ENCODE measurements at regions not wholly inside any gene's neighbourhood (a gene's known extent, or its start where the extent isn't known, plus 50 kb on each side); places are given as distances from the start of the nearest gene placed in this dataset.

GRCh38 chr15:72856549-72857040, 73.0 kb upstream of the ADPGK start:
- Histone ChIP-seq H3K4me3 (ENCODE audit: low read depth in 1 of 2, low read length in 2 of 2) (no peak overlapping the region), H4K20me1 (ENCODE audit: insufficient read depth, low read length) (no peaks in the 10 kb centered on the region), H3K36me3 (ENCODE audit: insufficient read depth, low read length) (no peaks in the 10 kb centered on the region), H3K4me2 (ENCODE audit: insufficient read depth, low read length) (no peak overlapping the region), H3K9me3 (ENCODE audit: insufficient read depth, low read length, severe bottlenecking) (no peaks in the 10 kb centered on the region), H3K9ac (ENCODE audit: low read depth, low read length) (no peak overlapping the region), H3K27ac (ENCODE audit: low read length) (no peak overlapping the region), H3K79me2 (ENCODE audit: insufficient read depth, low read length) (no peaks in the 10 kb centered on the region), H2AFZ (ENCODE audit: low read depth, low read length) (no peak overlapping the region), H3K4me1 (ENCODE audit: insufficient read depth, low read length) (no peaks in the 10 kb centered on the region), H3K27me3 (ENCODE audit: insufficient read depth, low read length, poor library complexity) (no peaks in the 10 kb centered on the region)
- TF ChIP-seq CTCF (IDR thresholded peaks at IDR 0.05; ENCODE audit: borderline replicate concordance, extremely low read depth, low read length, poor library complexity, severe bottlenecking) = no peak
- DNase-seq = no peak
- ATAC-seq (ENCODE audit: insufficient read depth, low read depth) = no peak

GRCh38 chr15:72855791-72856190, 72.2 kb upstream of the ADPGK start:
- no peak for DNase-seq
- H3K4me3 ChIP-seq (ENCODE audit: low read depth in 1 of 2, low read length in 2 of 2) = no peak overlapping the region
- H3K4me1 ChIP-seq (ENCODE audit: insufficient read depth, low read length) = no peaks in the 10 kb centered on the region
- no peaks in the 10 kb centered on the region for H3K27me3 ChIP-seq (ENCODE audit: insufficient read depth, low read length, poor library complexity)
- H3K79me2 ChIP-seq (ENCODE audit: insufficient read depth, low read length) = no peaks in the 10 kb centered on the region
- no peak overlapping the region for H3K27ac ChIP-seq (ENCODE audit: low read length)
- no peaks in the 10 kb centered on the region for H3K36me3 ChIP-seq (ENCODE audit: insufficient read depth, low read length)
- no peak for ATAC-seq (ENCODE audit: insufficient read depth, low read depth)
- H4K20me1 ChIP-seq (ENCODE audit: insufficient read depth, low read length) = no peaks in the 10 kb centered on the region
- no peak overlapping the region for H2AFZ ChIP-seq (ENCODE audit: low read depth, low read length)
- H3K9me3 ChIP-seq (ENCODE audit: insufficient read depth, low read length, severe bottlenecking) = no peaks in the 10 kb centered on the region
- H3K9ac ChIP-seq (ENCODE audit: low read depth, low read length) = no peak overlapping the region
- no peak for TF ChIP-seq CTCF (IDR thresholded peaks at IDR 0.05; ENCODE audit: borderline replicate concordance, extremely low read depth, low read length, poor library complexity, severe bottlenecking)
- no peak for TF ChIP-seq EZH2 (IDR thresholded peaks at IDR 0.05; ENCODE audit: borderline replicate concordance, low read depth, low read length, severe bottlenecking)
- H3K4me2 ChIP-seq (ENCODE audit: insufficient read depth, low read length) = no peak overlapping the region

- no peak for DNase-seq
- no peaks in the 10 kb centered on the region for H3K36me3 ChIP-seq (ENCODE audit: insufficient read depth, low read length)
- no peaks in the 10 kb centered on the region for H3K9me3 ChIP-seq (ENCODE audit: insufficient read depth, low read length, severe bottlenecking)
- no peak overlapping the region for H3K27ac ChIP-seq (ENCODE audit: low read length)
- no peak overlapping the region for H2AFZ ChIP-seq (ENCODE audit: low read depth, low read length)
- no peak overlapping the region for H3K4me2 ChIP-seq (ENCODE audit: insufficient read depth, low read length)
- TF ChIP-seq EZH2 (IDR thresholded peaks at IDR 0.05; ENCODE audit: borderline replicate concordance, low read depth, low read length, severe bottlenecking) = no peak
- no peak for TF ChIP-seq CTCF (IDR thresholded peaks at IDR 0.05; ENCODE audit: borderline replicate concordance, extremely low read depth, low read length, poor library complexity, severe bottlenecking)
- no peaks in the 10 kb centered on the region for H4K20me1 ChIP-seq (ENCODE audit: insufficient read depth, low read length)
- no peaks in the 10 kb centered on the region for H3K79me2 ChIP-seq (ENCODE audit: insufficient read depth, low read length)
- H3K4me3 ChIP-seq (ENCODE audit: low read depth in 1 of 2, low read length in 2 of 2) = no peak overlapping the region
- no peaks in the 10 kb centered on the region for H3K4me1 ChIP-seq (ENCODE audit: insufficient read depth, low read length)
- H3K9ac ChIP-seq (ENCODE audit: low read depth, low read length) = no peak overlapping the region
- H3K27me3 ChIP-seq (ENCODE audit: insufficient read depth, low read length, poor library complexity) = no peaks in the 10 kb centered on the region
- ATAC-seq (ENCODE audit: insufficient read depth, low read depth) = no peak
These were observed 68.7 kb upstream of the ADPGK start for GRCh38 chr15:72852273-72852672.

GRCh38 chr15:72851586-72851985, 68.0 kb upstream of the ADPGK start:
- H4K20me1 ChIP-seq (ENCODE audit: insufficient read depth, low read length) = no peaks in the 10 kb centered on the region
- H3K4me1 ChIP-seq (ENCODE audit: insufficient read depth, low read length) = no peaks in the 10 kb centered on the region
- no peak overlapping the region for H3K9ac ChIP-seq (ENCODE audit: low read depth, low read length)
- no peak for TF ChIP-seq CTCF (IDR thresholded peaks at IDR 0.05; ENCODE audit: borderline replicate concordance, extremely low read depth, low read length, poor library complexity, severe bottlenecking)
- TF ChIP-seq EZH2 (IDR thresholded peaks at IDR 0.05; ENCODE audit: borderline replicate concordance, low read depth, low read length, severe bottlenecking) = no peak
- no peaks in the 10 kb centered on the region for H3K79me2 ChIP-seq (ENCODE audit: insufficient read depth, low read length)
- no peaks in the 10 kb centered on the region for H3K9me3 ChIP-seq (ENCODE audit: insufficient read depth, low read length, severe bottlenecking)
- H3K4me2 ChIP-seq (ENCODE audit: insufficient read depth, low read length) = no peak overlapping the region
- ATAC-seq (ENCODE audit: insufficient read depth, low read depth) (no peak), DNase-seq (no peak)
- no peak overlapping the region for H3K4me3 ChIP-seq (ENCODE audit: low read depth in 1 of 2, low read length in 2 of 2)
- no peaks in the 10 kb centered on the region for H3K27me3 ChIP-seq (ENCODE audit: insufficient read depth, low read length, poor library complexity)
- no peaks in the 10 kb centered on the region for H3K36me3 ChIP-seq (ENCODE audit: insufficient read depth, low read length)
- H3K27ac ChIP-seq (ENCODE audit: low read length) = no peak overlapping the region
- H2AFZ ChIP-seq (ENCODE audit: low read depth, low read length) = no peak overlapping the region
